HFFc6 (cell line): ENCODE measurements at regions not wholly inside any gene's neighbourhood (a gene's known extent, or its start where the extent isn't known, plus 50 kb on each side); places are given as distances from the start of the nearest gene placed in this dataset.

Experiments
- DNase-seq: peaks from one replicate; pipeline ENCODE4 v3.0.0-alpha.2; 2018
- H3K27ac Mint-ChIP-seq: 2 replicates; pipeline ENCODE4 v1.8.0; 2020; ENCODE audit warnings: mild to moderate bottlenecking, mixed read lengths
- H3K27me3 Mint-ChIP-seq: 2 replicates; pipeline ENCODE4 v1.8.0; 2021; ENCODE audit warnings: mild to moderate bottlenecking, moderate library complexity, mixed read lengths; ENCODE audit not compliant: insufficient read depth
- H3K36me3 Mint-ChIP-seq: 2 replicates; pipeline ENCODE4 v1.8.0; 2021; ENCODE audit warnings: low read depth, mixed read lengths
- H3K4me1 Mint-ChIP-seq: 2 replicates; pipeline ENCODE4 v1.8.0; 2020; ENCODE audit warnings: low read depth, mixed read lengths
- H3K4me3 Mint-ChIP-seq: 2 replicates; pipeline ENCODE4 v1.8.0; 2020; ENCODE audit warnings: mild to moderate bottlenecking, moderate library complexity, mixed read lengths
- H3K9me3 Mint-ChIP-seq: 2 replicates; pipeline ENCODE4 v1.8.0; 2020; ENCODE audit warnings: mild to moderate bottlenecking, mixed read lengths
- TF ChIP-seq, protein P1 (sequence below): fragments of 200-600 bp; sonication (generic); IDR thresholded peaks from 2 replicates; pipeline ENCODE4 v1.5.0; 2021; ENCODE audit warnings: antibody characterized with exemption, mild to moderate bottlenecking

GRCh38 chr1:221066351-221067001, 187.2 kb downstream of the HLX start:
- H3K4me1 Mint-ChIP-seq: no peaks in the 10 kb centered on the region
- peaks cover 10% of the 10 kb centered on the region for H3K9me3 Mint-ChIP-seq
- DNase-seq: no peak
- H3K4me3 Mint-ChIP-seq: no peak overlapping the region
- peaks cover 13% of the 10 kb centered on the region for H3K36me3 Mint-ChIP-seq
- no peaks in the 10 kb centered on the region; the same call in 1 of the 2 replicates for H3K27me3 Mint-ChIP-seq
- H3K27ac Mint-ChIP-seq: no peak overlapping the region
- TF ChIP-seq, protein P1, sequence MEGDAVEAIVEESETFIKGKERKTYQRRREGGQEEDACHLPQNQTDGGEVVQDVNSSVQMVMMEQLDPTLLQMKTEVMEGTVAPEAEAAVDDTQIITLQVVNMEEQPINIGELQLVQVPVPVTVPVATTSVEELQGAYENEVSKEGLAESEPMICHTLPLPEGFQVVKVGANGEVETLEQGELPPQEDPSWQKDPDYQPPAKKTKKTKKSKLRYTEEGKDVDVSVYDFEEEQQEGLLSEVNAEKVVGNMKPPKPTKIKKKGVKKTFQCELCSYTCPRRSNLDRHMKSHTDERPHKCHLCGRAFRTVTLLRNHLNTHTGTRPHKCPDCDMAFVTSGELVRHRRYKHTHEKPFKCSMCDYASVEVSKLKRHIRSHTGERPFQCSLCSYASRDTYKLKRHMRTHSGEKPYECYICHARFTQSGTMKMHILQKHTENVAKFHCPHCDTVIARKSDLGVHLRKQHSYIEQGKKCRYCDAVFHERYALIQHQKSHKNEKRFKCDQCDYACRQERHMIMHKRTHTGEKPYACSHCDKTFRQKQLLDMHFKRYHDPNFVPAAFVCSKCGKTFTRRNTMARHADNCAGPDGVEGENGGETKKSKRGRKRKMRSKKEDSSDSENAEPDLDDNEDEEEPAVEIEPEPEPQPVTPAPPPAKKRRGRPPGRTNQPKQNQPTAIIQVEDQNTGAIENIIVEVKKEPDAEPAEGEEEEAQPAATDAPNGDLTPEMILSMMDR: no peak

- Mint-ChIP-seq H3K9me3 (peaks cover 10% of the 10 kb centered on the region), H3K4me3 (no peak overlapping the region), H3K4me1 (no peaks in the 10 kb centered on the region), H3K36me3 (peaks cover 13% of the 10 kb centered on the region), H3K27me3 (no peaks in the 10 kb centered on the region; the same call in 1 of the 2 replicates), H3K27ac (no peak overlapping the region)
- TF ChIP-seq, protein P1: no peak
- no peak for DNase-seq
Measured at GRCh38 chr1:221067721-221068120, 188.5 kb downstream of the HLX start.

GRCh38 chr1:221069178-221069903, 190.1 kb downstream of the HLX start:
- H3K27ac Mint-ChIP-seq: no peak overlapping the region
- peaks cover 2% of the 10 kb centered on the region; the same call in 1 of the 2 replicates for H3K36me3 Mint-ChIP-seq
- H3K4me1 Mint-ChIP-seq: no peaks in the 10 kb centered on the region
- DNase-seq: no peak
- no peaks in the 10 kb centered on the region for H3K9me3 Mint-ChIP-seq
- TF ChIP-seq, protein P1: no peak
- no peaks in the 10 kb centered on the region; the same call in 1 of the 2 replicates for H3K27me3 Mint-ChIP-seq
- H3K4me3 Mint-ChIP-seq: no peak overlapping the region

DNA sequence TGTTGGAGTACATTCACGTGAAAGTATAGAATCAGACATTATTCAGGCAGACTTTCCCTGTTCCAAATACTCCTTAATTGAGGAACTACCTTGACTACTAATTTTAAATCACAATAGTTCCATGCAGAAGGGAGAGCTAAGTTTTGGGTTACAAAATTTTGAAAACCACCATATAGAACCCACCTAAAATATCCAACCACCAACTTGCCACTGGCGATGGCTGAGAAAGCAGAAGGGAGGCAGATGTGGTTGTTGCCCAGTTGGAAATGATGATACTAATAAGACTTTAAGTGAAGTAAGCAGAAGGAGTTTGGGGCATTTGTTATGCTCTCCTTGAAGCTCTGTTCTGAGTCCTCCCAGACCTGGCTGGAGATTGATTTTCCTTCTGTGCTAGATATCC, 190.7 kb downstream of the HLX start:
- TF ChIP-seq, protein P1: no peak
- Mint-ChIP-seq H3K27ac (no peak overlapping the region), H3K9me3 (no peaks in the 10 kb centered on the region), H3K4me1 (no peaks in the 10 kb centered on the region), H3K4me3 (no peak overlapping the region), H3K36me3 (no peaks in the 10 kb centered on the region), H3K27me3 (no peaks in the 10 kb centered on the region; the same call in 1 of the 2 replicates)
- no peak for DNase-seq

GRCh38 chr1:221071777-221072176, 192.5 kb downstream of the HLX start:
- Mint-ChIP-seq H3K4me3 (no peak overlapping the region), H3K36me3 (no peaks in the 10 kb centered on the region), H3K27ac (no peak overlapping the region), H3K4me1 (peaks cover 12% of the 10 kb centered on the region), H3K27me3 (no peaks in the 10 kb centered on the region; the same call in 1 of the 2 replicates), H3K9me3 (no peaks in the 10 kb centered on the region)
- TF ChIP-seq, protein P1: no peak
- DNase-seq: no peak
